H1 (cell line): ENCODE measurements at regions not wholly inside any gene's neighbourhood (a gene's known extent, or its start where the extent isn't known, plus 50 kb on each side); places are given as distances from the start of the nearest gene placed in this dataset.

ENCODE experiments used
- CTCF ChIA-PET: fragments of 300-600 bp; sonication (Branson Sonifier 250); formaldehyde crosslinking; loops from one replicate; lab custom pipeline; 2021; ENCODE audit not compliant: partially characterized antibody; lab: Charles Lee
- POLR2A ChIA-PET: fragments of 300-600 bp; sonication (Branson Sonifier 250); formaldehyde crosslinking; loops from one replicate; lab custom pipeline; 2021; ENCODE audit warnings: inconsistent platforms; ENCODE audit not compliant: partially characterized antibody; lab: Charles Lee
- DNase-seq, 2 experiments: peaks; one replicate each; pipeline versions ENCODE4 v3.0.0 to v3.0.0-alpha.2; 2010 to 2022; ENCODE audit warnings: low spot score in 2 of 2, low read depth in 1 of 2, mixed read lengths in 1 of 2
- FAIRE-seq: peaks from 2 replicates; lab custom pipeline; 2011; peaks lifted over from hg19 to GRCh38; lab: Jason Lieb, UNC
- H2AFZ ChIP-seq: 2 replicates; pipeline ENCODE4 v1.8.1; 2012; ENCODE audit warnings: low read length, inconsistent platforms
- H2AK5ac ChIP-seq: 2 replicates; pipeline ENCODE4 v1.6.1; 2013; ENCODE audit warnings: low read depth, low read length
- H2BK120ac ChIP-seq: replicated peaks from 2 replicates; pipeline ENCODE3; 2013; ENCODE audit warnings: low read depth, low read length, inconsistent platforms
- H2BK12ac ChIP-seq: 2 replicates; pipeline ENCODE4 v1.6.1; 2013; ENCODE audit warnings: low read depth, low read length
- H2BK15ac ChIP-seq: 2 replicates; pipeline ENCODE4 v1.6.1; 2013; ENCODE audit warnings: low read length
- H2BK20ac ChIP-seq: 2 replicates; pipeline ENCODE4 v1.6.1; 2013; ENCODE audit warnings: low read length
- H2BK5ac ChIP-seq: 2 replicates; pipeline ENCODE4 v1.6.1; 2013; ENCODE audit warnings: low read depth, low read length
- H3K14ac ChIP-seq: 2 replicates; pipeline ENCODE4 v1.6.1; 2013; ENCODE audit warnings: inconsistent platforms; ENCODE audit not compliant: insufficient read length
- H3K18ac ChIP-seq: 2 replicates; pipeline ENCODE4 v1.6.1; 2013; ENCODE audit warnings: low read length; ENCODE audit errors: extremely low read depth
- H3K23ac ChIP-seq: 2 replicates; pipeline ENCODE4 v1.6.1; 2013; ENCODE audit warnings: inconsistent platforms; ENCODE audit not compliant: insufficient read length
- H3K23me2 ChIP-seq: 2 replicates; pipeline ENCODE4 v1.6.1; 2013; ENCODE audit warnings: low read depth, low read length
- H3K27ac ChIP-seq: 2 replicates; pipeline ENCODE4 v1.6.1; 2011; ENCODE audit warnings: low read depth, low read length, inconsistent platforms
- H3K27me3 ChIP-seq, 4 experiments: replicated peaks in 1 of 4; 1 replicate in 1 of 4; 2 replicates in 3 of 4; pipeline versions ENCODE4 v1.6.1 to v1.8.1; 2011 to 2013; ENCODE audit warnings: low read length in 3 of 4, mild to moderate bottlenecking in 3 of 4, inconsistent platforms in 2 of 4, mixed read lengths in 2 of 4, moderate library complexity in 1 of 4; ENCODE audit not compliant: control insufficient read depth in 3 of 4, insufficient read depth in 3 of 4; ENCODE audit errors: extremely low read depth in 1 of 4
- H3K36me3 ChIP-seq, 4 experiments: 2 replicates each; pipeline versions ENCODE4 v1.6.1 to v1.8.1; 2011 to 2013; ENCODE audit warnings: mild to moderate bottlenecking in 4 of 4, low read length in 3 of 4, moderate library complexity in 2 of 4, control low read depth in 1 of 4, inconsistent platforms in 1 of 4; ENCODE audit not compliant: insufficient read depth in 4 of 4, control insufficient read depth in 2 of 4
- H3K4ac ChIP-seq: replicated peaks from 2 replicates; pipeline ENCODE3; 2013; ENCODE audit warnings: low read length, low read depth, mixed read lengths, inconsistent platforms; ENCODE audit not compliant: insufficient read length
- H3K4me1 ChIP-seq, 4 experiments: replicated peaks in 1 of 4; 1 replicate in 1 of 4; 2 replicates in 3 of 4; pipeline versions ENCODE4 v1.6.1 to v1.8.1; 2011 to 2013; ENCODE audit warnings: low read length in 3 of 4, inconsistent platforms in 2 of 4, mixed read lengths in 1 of 4; ENCODE audit not compliant: insufficient read depth in 4 of 4, control insufficient read depth in 3 of 4
- H3K4me2 ChIP-seq, 2 experiments: 2 replicates each; pipeline versions ENCODE4 v1.6.1 to v1.8.1; 2011 to 2013; ENCODE audit warnings: low read depth in 2 of 2, low read length in 2 of 2, control low read depth in 1 of 2, inconsistent platforms in 1 of 2, mild to moderate bottlenecking in 1 of 2; ENCODE audit not compliant: insufficient read depth in 1 of 2
- H3K4me3 ChIP-seq, 4 experiments: fragments of 200-600, 300-600 bp in 1 of 4; sonication (generic), shearing (Covaris generic), sonication (Bioruptor Twin) in 1 of 4; 2 replicates each; pipeline versions ENCODE4 v1.5.1 to v1.8.1; 2011 to 2016; ENCODE audit warnings: low read length in 4 of 4, low read depth in 3 of 4, control low read depth in 2 of 4, inconsistent platforms in 2 of 4, mild to moderate bottlenecking in 2 of 4, mixed read lengths in 1 of 4, moderate library complexity in 1 of 4; ENCODE audit not compliant: insufficient read depth in 2 of 4; ENCODE audit errors: extremely low read depth in 1 of 4
- H3K56ac ChIP-seq: replicated peaks from 2 replicates; pipeline ENCODE3; 2013; ENCODE audit warnings: low read depth, mild to moderate bottlenecking, mixed read lengths, low read length, inconsistent platforms; ENCODE audit not compliant: insufficient read length
- H3K79me1 ChIP-seq: 2 replicates; pipeline ENCODE4 v1.6.1; 2013; ENCODE audit warnings: low read depth, low read length, control low read depth
- H3K79me2 ChIP-seq, 2 experiments: 2 replicates each; pipeline versions ENCODE4 v1.6.1 to v1.8.1; 2012 to 2013; ENCODE audit warnings: low read length in 2 of 2, mild to moderate bottlenecking in 2 of 2, inconsistent platforms in 1 of 2; ENCODE audit not compliant: insufficient read depth in 2 of 2, control insufficient read depth in 1 of 2
- H3K9ac ChIP-seq, 4 experiments: replicated peaks in 1 of 4; 1 replicate in 1 of 4; 2 replicates in 3 of 4; pipeline versions ENCODE4 v1.6.1 to v1.8.1; 2011 to 2013; ENCODE audit warnings: low read depth in 3 of 4, low read length in 3 of 4, control low read depth in 2 of 4, mild to moderate bottlenecking in 2 of 4, moderate library complexity in 2 of 4, inconsistent platforms in 1 of 4; ENCODE audit errors: extremely low read depth in 1 of 4
- H3K9me3 ChIP-seq, 2 experiments: 2 replicates each; pipeline versions ENCODE4 v1.6.1 to v1.8.1; 2012 to 2013; ENCODE audit warnings: mild to moderate bottlenecking in 2 of 2, moderate library complexity in 2 of 2, control low read depth in 1 of 2, inconsistent platforms in 1 of 2, low read depth in 1 of 2, low read length in 1 of 2, mixed read lengths in 1 of 2; ENCODE audit not compliant: insufficient read depth in 2 of 2
- H4K20me1 ChIP-seq, 2 experiments: replicated peaks in 1 of 2; 2 replicates each; pipeline versions ENCODE3 to v1.8.1; 2011 to 2013; ENCODE audit warnings: inconsistent platforms in 2 of 2, low read length in 2 of 2, mild to moderate bottlenecking in 1 of 2; ENCODE audit not compliant: insufficient read depth in 2 of 2, control insufficient read depth in 1 of 2
- H4K5ac ChIP-seq: 2 replicates; pipeline ENCODE4 v1.6.1; 2013; ENCODE audit warnings: low read length, low read depth, mixed read lengths, inconsistent platforms; ENCODE audit not compliant: insufficient read length
- H4K8ac ChIP-seq: 2 replicates; pipeline ENCODE4 v1.8.0; 2013; ENCODE audit warnings: mild to moderate bottlenecking, moderate library complexity, low read length, inconsistent platforms; ENCODE audit not compliant: insufficient read depth; ENCODE audit errors: extremely low read depth
- H4K91ac ChIP-seq: replicated peaks from 2 replicates; pipeline ENCODE3; 2013; ENCODE audit warnings: low read length, mixed read lengths, inconsistent platforms; ENCODE audit not compliant: insufficient read length
- ASH2L ChIP-seq: fragments of 200-600, 300-600 bp; sonication (generic); IDR thresholded peaks from one replicate; pipeline ENCODE4 v1.7.1; 2017; ENCODE audit warnings: low read length
- BRCA1 ChIP-seq: IDR thresholded peaks from 2 replicates; pipeline ENCODE4 v1.6.1; 2012; ENCODE audit warnings: low read depth, low read length, improper control_type of control experiment
- CBX5 ChIP-seq: fragments of 300-800, 300-1000 bp; sonication (generic); IDR thresholded peaks from 2 replicates; pipeline ENCODE4 v1.7.1; 2016; ENCODE audit warnings: antibody characterized with exemption, low read length, low read depth
- CBX8 ChIP-seq: fragments of 300-800, 300-1000 bp; sonication (generic); IDR thresholded peaks from 2 replicates; pipeline ENCODE4 v1.7.1; 2016; ENCODE audit warnings: low read depth, low read length, borderline replicate concordance
- CHD1 ChIP-seq: IDR thresholded peaks from 2 replicates; pipeline ENCODE4 v1.6.1; 2012; ENCODE audit warnings: low read depth, low read length, improper control_type of control experiment
- CHD2 ChIP-seq: IDR thresholded peaks from 2 replicates; pipeline ENCODE4 v1.6.1; 2012; ENCODE audit warnings: low read length, improper control_type of control experiment
- HDAC2 ChIP-seq, 2 experiments: fragments of 300-600 bp in 1 of 2; sonication (generic) in 1 of 2; IDR thresholded peaks; 2 replicates each; pipeline ENCODE4 v1.6.1; 2011 to 2012; ENCODE audit warnings: low read depth in 2 of 2, low read length in 2 of 2, mild to moderate bottlenecking in 2 of 2, moderate library complexity in 2 of 2, borderline replicate concordance in 1 of 2, inconsistent platforms in 1 of 2
- JUN ChIP-seq: IDR thresholded peaks from 2 replicates; pipeline ENCODE4 v1.6.1; 2011; ENCODE audit warnings: low read depth, mild to moderate bottlenecking, improper control_type of control experiment, low read length
- RAD21 ChIP-seq, 2 experiments: IDR thresholded peaks in 1 of 2; conservative IDR thresholded peaks in 1 of 2; 2 replicates each; pipeline ENCODE4 v1.6.1; 2011; ENCODE audit warnings: low read depth in 2 of 2, low read length in 2 of 2, improper control_type of control experiment in 1 of 2, inconsistent platforms in 1 of 2, mild to moderate bottlenecking in 1 of 2, moderate library complexity in 1 of 2
- RFX5 ChIP-seq: IDR thresholded peaks from 2 replicates; pipeline ENCODE4 v1.6.1; 2011; ENCODE audit warnings: low read depth, low read length, improper control_type of control experiment, borderline replicate concordance
- RNF2 ChIP-seq: fragments of 200-900, 300-1000 bp; sonication (generic); IDR thresholded peaks from 2 replicates; pipeline ENCODE4 v1.7.1; 2016; ENCODE audit warnings: borderline replicate concordance, low read depth, mild to moderate bottlenecking, antibody characterized with exemption, low read length; ENCODE audit not compliant: poor library complexity, severe bottlenecking; ENCODE audit errors: missing control alignments
- SIN3A ChIP-seq, 2 experiments: IDR thresholded peaks in 1 of 2; conservative IDR thresholded peaks in 1 of 2; 2 replicates each; pipeline ENCODE4 v1.6.1; 2011 to 2012; ENCODE audit warnings: low read length in 2 of 2, improper control_type of control experiment in 1 of 2, low read depth in 1 of 2, mild to moderate bottlenecking in 1 of 2
- SIRT6 ChIP-seq: IDR thresholded peaks from one replicate; pipeline ENCODE4 v1.7.1; 2012; ENCODE audit warnings: low read length, inconsistent platforms
- USF2 ChIP-seq: IDR thresholded peaks from 2 replicates; pipeline ENCODE4 v1.6.1; 2011; ENCODE audit warnings: low read length, improper control_type of control experiment
- YY1 ChIP-seq: IDR thresholded peaks from 2 replicates; pipeline ENCODE4 v1.6.1; 2011; ENCODE audit warnings: low read depth, mild to moderate bottlenecking, low read length

GRCh38 chr4:72975488-72975784 is 94.1 kb downstream of the COX18 start:
- Histone ChIP-seq H3K23me2 (no peaks in the 10 kb centered on the region), H3K27ac (no peak overlapping the region), H3K79me1 (no peaks in the 10 kb centered on the region), H4K8ac (no peak overlapping the region), H3K4me3 (no peak overlapping the region), H2AK5ac (no peak overlapping the region), H3K79me2 (no peaks in the 10 kb centered on the region), H4K20me1 (no peaks in the 10 kb centered on the region), H3K4me1 (no peaks in the 10 kb centered on the region), H3K9me3 (no peaks in the 10 kb centered on the region), H4K5ac (no peak overlapping the region), H3K56ac (no peak overlapping the region), H3K23ac (no peak overlapping the region), H3K4me2 (no peak overlapping the region), H3K27me3 (no peaks in the 10 kb centered on the region), H2BK5ac (no peak overlapping the region), H2BK120ac (no peak overlapping the region), H2BK20ac (no peak overlapping the region), H3K36me3 (no peaks in the 10 kb centered on the region; a peak in 1 of 8 replicates), H2BK12ac (no peak overlapping the region), H3K4ac (no peak overlapping the region), H4K91ac (no peak overlapping the region), H3K18ac (no peak overlapping the region), H3K14ac (no peak overlapping the region), H3K9ac (no peak overlapping the region), H2AFZ (no peak overlapping the region), H2BK15ac (no peak overlapping the region)
- POLR2A ChIA-PET: no interaction called here
- CTCF ChIA-PET: interaction anchor here (0.6 to 1.3 kb wide), 4 partner anchors 11 to 556 kb away, joined by 3 to 8 read pairs (median 4); no protein-coding TSS in a partner anchor
- DNase-seq (no peak), FAIRE-seq (no peak)
- TF ChIP-seq USF2 (no peak), SIN3A (conservative IDR thresholded peaks at IDR 0.05 in 1 of 2, IDR thresholded peaks at IDR 0.05 in 1 of 2; ENCODE audit: low read depth in 1 of 2, low read length in 2 of 2) (no peak), JUN (no peak), RFX5 (no peak), CHD2 (no peak), CBX5 (no peak), BRCA1 (no peak), CBX8 (no peak), SIRT6 (no peak), ASH2L (no peak), YY1 (no peak), RNF2 (no peak), RAD21 (IDR thresholded peaks at IDR 0.05 in 1 of 2, conservative IDR thresholded peaks at IDR 0.05 in 1 of 2; ENCODE audit: low read depth in 2 of 2, low read length in 2 of 2) (no peak), HDAC2 (IDR thresholded peaks at IDR 0.05; ENCODE audit: borderline replicate concordance in 1 of 2, low read depth in 2 of 2, low read length in 2 of 2) (no peak), CHD1 (no peak)
